Loucy (cell line): ENCODE measurements at regions not wholly inside any gene's neighbourhood (a gene's known extent, or its start where the extent isn't known, plus 50 kb on each side); places are given as distances from the start of the nearest gene placed in this dataset.

Experiments
- H2AFZ ChIP-seq: fragments of 200-600 bp; sonication (generic); 2 replicates; pipeline ENCODE4 v1.6.0; 2016; ENCODE audit warnings: antibody characterized with exemption, mild to moderate bottlenecking, low read length, moderate library complexity
- H3F3A ChIP-seq: fragments of 200-600 bp; 2 replicates; pipeline ENCODE4 v1.6.0; 2016; ENCODE audit warnings: antibody characterized with exemption, low read depth, mild to moderate bottlenecking
- H3K27me3 ChIP-seq: fragments of 200-600 bp; sonication (generic); 2 replicates; pipeline ENCODE4 v1.6.1; 2014; ENCODE audit warnings: low read length, mild to moderate bottlenecking; ENCODE audit not compliant: insufficient read depth, poor library complexity, severe bottlenecking
- H3K36me3 ChIP-seq: fragments of 200-600 bp; sonication (generic); 2 replicates; pipeline ENCODE4 v1.6.1; 2016; ENCODE audit warnings: low read length; ENCODE audit not compliant: insufficient read depth
- H3K4me1 ChIP-seq: fragments of 200-600 bp; sonication (generic); 2 replicates; pipeline ENCODE4 v1.5.1; 2014; ENCODE audit warnings: low read length, mild to moderate bottlenecking; ENCODE audit not compliant: insufficient read depth, poor library complexity, severe bottlenecking
- H3K4me2 ChIP-seq: fragments of 200-600 bp; sonication (generic); 2 replicates; pipeline ENCODE4 v1.6.0; 2014; ENCODE audit warnings: antibody characterized with exemption, low read length, low read depth, mild to moderate bottlenecking; ENCODE audit not compliant: poor library complexity, severe bottlenecking
- H3K4me3 ChIP-seq: fragments of 200-600 bp; sonication (generic); 2 replicates; pipeline ENCODE4 v1.5.1; 2014; ENCODE audit warnings: low read length, mild to moderate bottlenecking, mixed read lengths; ENCODE audit not compliant: poor library complexity, severe bottlenecking
- H3K79me2 ChIP-seq: fragments of 200-600 bp; sonication (generic); 2 replicates; pipeline ENCODE4 v1.6.1; 2014; ENCODE audit warnings: low read length; ENCODE audit not compliant: insufficient read depth
- H3K9ac ChIP-seq: fragments of 200-600 bp; sonication (generic); 2 replicates; pipeline ENCODE4 v1.6.0; 2014; ENCODE audit warnings: mild to moderate bottlenecking, low read depth, low read length, moderate library complexity; ENCODE audit not compliant: poor library complexity, severe bottlenecking
- H3K9me2 ChIP-seq: fragments of 200-600 bp; sonication (generic); replicated peaks from 2 replicates; pipeline ENCODE4 v1.6.1; 2016; ENCODE audit warnings: low read depth, low read length, mixed read lengths
- H3K9me3 ChIP-seq: fragments of 200-600 bp; sonication (generic); 2 replicates; pipeline ENCODE4 v1.6.1; 2014; ENCODE audit warnings: mild to moderate bottlenecking, antibody characterized with exemption, low read length, low read depth; ENCODE audit not compliant: insufficient read depth
- H4K20me1 ChIP-seq: fragments of 200-600 bp; sonication (generic); 2 replicates; pipeline ENCODE4 v1.6.0; 2014; ENCODE audit warnings: antibody characterized with exemption, low read length, mild to moderate bottlenecking; ENCODE audit not compliant: insufficient read depth, poor library complexity, severe bottlenecking
- CTCF ChIP-seq: fragments of 200-600 bp; sonication (generic); conservative IDR thresholded peaks from 2 replicates; pipeline ENCODE4 v1.5.1; 2014; ENCODE audit warnings: mild to moderate bottlenecking, antibody characterized with exemption, low read length
- EZH2phosphoT487 ChIP-seq: fragments of 200-600 bp; IDR thresholded peaks from 2 replicates; pipeline ENCODE4 v1.6.1; 2018; ENCODE audit warnings: antibody characterized with exemption, mild to moderate bottlenecking, moderate library complexity, borderline replicate concordance

- no peaks in the 10 kb centered on the region for H3F3A ChIP-seq
- no peaks in the 10 kb centered on the region for H3K79me2 ChIP-seq
- H3K9me2 ChIP-seq: no peaks in the 10 kb centered on the region
- no peaks in the 10 kb centered on the region for H3K4me1 ChIP-seq
- H2AFZ ChIP-seq: no peak overlapping the region
- H3K9me3 ChIP-seq: no peaks in the 10 kb centered on the region
- no peak overlapping the region for H3K9ac ChIP-seq
- no peaks in the 10 kb centered on the region for H3K27me3 ChIP-seq
- H3K4me2 ChIP-seq: no peak overlapping the region
- no peaks in the 10 kb centered on the region for H3K36me3 ChIP-seq
- no peak overlapping the region for H3K4me3 ChIP-seq
- H4K20me1 ChIP-seq: no peaks in the 10 kb centered on the region
- no peak for TF ChIP-seq CTCF
- no peak for TF ChIP-seq EZH2phosphoT487
Observed at GRCh38 chr16:13838401-13839190, 81.4 kb upstream of the ERCC4 start.

- no peaks in the 10 kb centered on the region for H3K79me2 ChIP-seq
- H3K27me3 ChIP-seq: no peaks in the 10 kb centered on the region
- no peaks in the 10 kb centered on the region for H3K36me3 ChIP-seq
- TF ChIP-seq CTCF (no peak; the same call in 1 of the 2 replicates), EZH2phosphoT487 (no peak)
- H3K9ac ChIP-seq: no peak overlapping the region
- no peak overlapping the region for H2AFZ ChIP-seq
- H3K9me2 ChIP-seq: no peaks in the 10 kb centered on the region
- no peak overlapping the region for H3K4me2 ChIP-seq
- H3K9me3 ChIP-seq: no peaks in the 10 kb centered on the region
- no peaks in the 10 kb centered on the region for H3K4me1 ChIP-seq
- H3K4me3 ChIP-seq: no peak overlapping the region
- H4K20me1 ChIP-seq: no peaks in the 10 kb centered on the region
- H3F3A ChIP-seq: no peaks in the 10 kb centered on the region
Observed at GRCh38 chr16:13839577-13839976, 80.4 kb upstream of the ERCC4 start.

GRCh38 chr16:13845232-13845631 lies 74.7 kb upstream of the ERCC4 start:
- Histone ChIP-seq H3F3A (no peaks in the 10 kb centered on the region), H3K9me3 (no peaks in the 10 kb centered on the region), H4K20me1 (no peaks in the 10 kb centered on the region), H3K4me1 (no peaks in the 10 kb centered on the region), H3K36me3 (no peaks in the 10 kb centered on the region), H3K9ac (no peak overlapping the region), H3K4me3 (no peak overlapping the region), H3K9me2 (no peaks in the 10 kb centered on the region), H2AFZ (no peak overlapping the region), H3K4me2 (no peak overlapping the region), H3K79me2 (no peaks in the 10 kb centered on the region), H3K27me3 (no peaks in the 10 kb centered on the region)
- no peak for TF ChIP-seq EZH2phosphoT487
- TF ChIP-seq CTCF: no peak
